Fibroblast of lung (primary cell): ENCODE measurements at regions not wholly inside any gene's neighbourhood (a gene's known extent, or its start where the extent isn't known, plus 50 kb on each side); places are given as distances from the start of the nearest gene placed in this dataset.

ENCODE experiments used
- DNase-seq, 2 donors: peaks; one replicate each; pipeline versions ENCODE4 v3.0.0 to v3.0.0-alpha.2; 2010; ENCODE audit warnings: low read depth in 2 of 2
- H2AFZ ChIP-seq: 2 replicates; pipeline ENCODE4 v1.5.1; 2012; ENCODE audit warnings: low read length, control low read depth, inconsistent platforms
- H3K27ac ChIP-seq: 2 replicates; pipeline ENCODE4 v1.5.1; 2011; ENCODE audit warnings: low read length, control low read depth; ENCODE audit not compliant: insufficient read depth
- H3K27me3 ChIP-seq: 2 replicates; pipeline ENCODE4 v1.5.1; 2011; ENCODE audit warnings: mild to moderate bottlenecking, low read length; ENCODE audit not compliant: control insufficient read depth, insufficient read depth
- H3K36me3 ChIP-seq: 2 replicates; pipeline ENCODE4 v1.5.1; 2011; ENCODE audit warnings: low read length; ENCODE audit not compliant: control insufficient read depth, insufficient read depth
- H3K4me1 ChIP-seq: 2 replicates; pipeline ENCODE4 v1.5.1; 2011; ENCODE audit warnings: low read length; ENCODE audit not compliant: control insufficient read depth, insufficient read depth; ENCODE audit errors: extremely low read depth
- H3K4me2 ChIP-seq: 2 replicates; pipeline ENCODE4 v1.5.1; 2011; ENCODE audit warnings: low read length, control low read depth; ENCODE audit not compliant: insufficient read depth; ENCODE audit errors: extremely low read depth
- H3K4me3 ChIP-seq, 4 experiments: fragments of 200-600 bp in 1 of 4; sonication (generic) in 1 of 4; replicated peaks in 1 of 4; 2 replicates each; pipeline ENCODE4 v1.5.1; 2011 to 2016; ENCODE audit warnings: low read length in 4 of 4, low read depth in 3 of 4, mild to moderate bottlenecking in 3 of 4, control low read depth in 2 of 4, inconsistent platforms in 1 of 4, mixed read lengths in 1 of 4; ENCODE audit not compliant: insufficient read depth in 1 of 4; ENCODE audit errors: control extremely low read depth in 1 of 4
- H3K79me2 ChIP-seq: 2 replicates; pipeline ENCODE4 v1.5.1; 2012; ENCODE audit warnings: mild to moderate bottlenecking, low read length, inconsistent platforms; ENCODE audit not compliant: control insufficient read depth, insufficient read depth
- H3K9ac ChIP-seq: 2 replicates; pipeline ENCODE4 v1.5.1; 2011; ENCODE audit warnings: mild to moderate bottlenecking, low read length, control low read depth; ENCODE audit not compliant: insufficient read depth
- H3K9me3 ChIP-seq: 2 replicates; pipeline ENCODE4 v1.5.1; 2012; ENCODE audit warnings: low read depth, low read length; ENCODE audit not compliant: control insufficient read depth, insufficient read depth
- H4K20me1 ChIP-seq: 2 replicates; pipeline ENCODE4 v1.5.1; 2011; ENCODE audit warnings: low read length; ENCODE audit not compliant: control insufficient read depth, insufficient read depth; ENCODE audit errors: extremely low read depth
- EZH2 ChIP-seq: IDR thresholded peaks from 2 replicates; pipeline ENCODE4 v1.5.1; 2012; ENCODE audit warnings: low read length, control low read depth, mild to moderate bottlenecking; ENCODE audit errors: missing control alignments
- TF ChIP-seq, protein P1 (sequence below), 2 donors: IDR thresholded peaks in 1 of 2; conservative IDR thresholded peaks in 1 of 2; 1 replicate in 1 of 2; 2 replicates in 1 of 2; pipeline ENCODE4 v1.5.1; 2011 to 2012; ENCODE audit warnings: low read length in 2 of 2, control low read depth in 1 of 2, inconsistent platforms in 1 of 2, low read depth in 1 of 2, mild to moderate bottlenecking in 1 of 2

DNA sequence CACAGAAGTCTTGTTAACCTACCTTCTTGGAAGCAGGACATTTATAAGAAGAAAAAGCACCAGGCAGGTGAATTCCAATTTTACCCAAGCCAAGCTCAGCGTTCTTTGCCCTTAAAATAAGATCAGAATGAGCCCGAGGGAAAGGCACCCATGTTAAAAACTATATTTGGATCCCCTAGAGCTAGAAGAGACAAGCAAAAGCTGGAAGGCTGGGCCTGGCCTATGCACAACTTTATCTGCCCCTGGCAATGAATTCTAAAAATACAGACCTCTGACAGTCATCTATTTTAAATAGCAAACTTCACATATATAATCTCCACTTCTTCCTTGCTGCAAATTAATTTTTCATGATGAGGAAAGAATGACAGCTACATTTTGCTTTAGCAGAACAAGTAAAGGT lies 180.9 kb downstream of the FGFR2 start:
- TF ChIP-seq, protein P1, sequence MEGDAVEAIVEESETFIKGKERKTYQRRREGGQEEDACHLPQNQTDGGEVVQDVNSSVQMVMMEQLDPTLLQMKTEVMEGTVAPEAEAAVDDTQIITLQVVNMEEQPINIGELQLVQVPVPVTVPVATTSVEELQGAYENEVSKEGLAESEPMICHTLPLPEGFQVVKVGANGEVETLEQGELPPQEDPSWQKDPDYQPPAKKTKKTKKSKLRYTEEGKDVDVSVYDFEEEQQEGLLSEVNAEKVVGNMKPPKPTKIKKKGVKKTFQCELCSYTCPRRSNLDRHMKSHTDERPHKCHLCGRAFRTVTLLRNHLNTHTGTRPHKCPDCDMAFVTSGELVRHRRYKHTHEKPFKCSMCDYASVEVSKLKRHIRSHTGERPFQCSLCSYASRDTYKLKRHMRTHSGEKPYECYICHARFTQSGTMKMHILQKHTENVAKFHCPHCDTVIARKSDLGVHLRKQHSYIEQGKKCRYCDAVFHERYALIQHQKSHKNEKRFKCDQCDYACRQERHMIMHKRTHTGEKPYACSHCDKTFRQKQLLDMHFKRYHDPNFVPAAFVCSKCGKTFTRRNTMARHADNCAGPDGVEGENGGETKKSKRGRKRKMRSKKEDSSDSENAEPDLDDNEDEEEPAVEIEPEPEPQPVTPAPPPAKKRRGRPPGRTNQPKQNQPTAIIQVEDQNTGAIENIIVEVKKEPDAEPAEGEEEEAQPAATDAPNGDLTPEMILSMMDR (conservative IDR thresholded peaks at IDR 0.05 in 1 of 2, IDR thresholded peaks at IDR 0.05 in 1 of 2; ENCODE audit: low read depth in 1 of 2, low read length in 2 of 2) = no peak
- no peak for TF ChIP-seq EZH2
- Histone ChIP-seq H3K27ac (no peak overlapping the region), H3K4me2 (no peak overlapping the region), H3K27me3 (no peaks in the 10 kb centered on the region), H3K4me1 (no peaks in the 10 kb centered on the region), H4K20me1 (no peaks in the 10 kb centered on the region), H2AFZ (no peak overlapping the region), H3K9me3 (no peaks in the 10 kb centered on the region), H3K79me2 (no peaks in the 10 kb centered on the region), H3K9ac (no peak overlapping the region), H3K4me3 (no peak overlapping the region), H3K36me3 (no peaks in the 10 kb centered on the region)
- DNase-seq = no peak

DNA sequence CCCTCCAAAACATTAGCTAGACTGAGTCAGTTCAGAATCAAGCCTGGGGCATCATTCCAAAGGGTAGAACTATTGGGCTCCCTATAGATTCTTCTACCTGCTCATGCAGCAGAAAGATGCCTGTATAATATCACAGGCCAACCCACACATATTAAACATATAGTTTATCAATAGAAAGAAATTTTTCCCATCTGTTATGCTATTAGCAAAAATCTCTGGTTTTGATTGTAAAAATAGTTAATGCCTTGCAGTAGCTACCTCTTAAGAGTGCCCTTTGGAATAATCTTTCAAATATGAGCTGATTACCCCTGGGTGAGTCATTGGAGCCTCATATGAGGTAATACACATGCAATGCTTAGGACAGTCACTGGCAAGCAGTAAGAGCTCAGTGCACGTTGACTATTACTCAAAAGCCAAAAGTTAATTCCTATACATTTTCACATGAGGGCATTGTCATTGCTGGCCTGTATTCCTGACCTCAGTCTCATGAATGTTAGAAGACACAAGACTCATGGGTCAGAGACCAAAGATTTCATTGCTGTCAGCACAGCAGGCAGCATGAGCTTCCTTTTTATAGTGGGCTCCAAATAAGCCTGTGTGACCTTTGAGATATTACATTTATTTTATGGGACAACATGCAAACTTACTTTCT lies 180.0 kb downstream of the FGFR2 start:
- no peaks in the 10 kb centered on the region for H3K36me3 ChIP-seq
- no peak overlapping the region for H2AFZ ChIP-seq
- peak; percentile 24 to 48 for DNase-seq
- H3K27ac ChIP-seq = no peak overlapping the region
- no peaks in the 10 kb centered on the region for H3K27me3 ChIP-seq
- H3K4me3 ChIP-seq = no peak overlapping the region
- no peaks in the 10 kb centered on the region for H3K4me1 ChIP-seq
- no peaks in the 10 kb centered on the region for H4K20me1 ChIP-seq
- no peak overlapping the region for H3K4me2 ChIP-seq
- H3K9ac ChIP-seq = no peak overlapping the region
- TF ChIP-seq, protein P1 (conservative IDR thresholded peaks at IDR 0.05 in 1 of 2, IDR thresholded peaks at IDR 0.05 in 1 of 2; ENCODE audit: low read depth in 1 of 2, low read length in 2 of 2) = no peak
- no peaks in the 10 kb centered on the region for H3K79me2 ChIP-seq
- no peaks in the 10 kb centered on the region for H3K9me3 ChIP-seq

DNA sequence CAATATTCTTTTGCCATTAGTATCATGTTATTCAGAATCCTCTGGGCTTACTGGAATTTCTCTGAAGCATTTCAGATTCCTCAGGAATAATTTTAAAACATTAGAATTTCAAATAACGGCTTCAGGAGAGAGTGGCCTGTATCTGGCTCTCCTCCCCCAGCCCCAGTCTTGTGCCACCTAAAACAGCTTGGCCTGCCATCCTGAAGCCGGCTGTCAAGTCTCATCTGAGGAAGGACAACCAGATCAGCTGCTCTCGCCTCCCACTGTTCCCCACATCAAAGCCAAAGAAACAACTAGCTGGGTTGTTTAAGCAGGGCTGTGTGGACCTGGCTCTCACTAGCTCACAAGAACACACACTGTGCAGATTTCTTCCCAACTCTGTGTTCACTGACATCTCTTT lies 178.2 kb downstream of the FGFR2 start:
- Histone ChIP-seq H3K4me2 (no peak overlapping the region), H4K20me1 (no peaks in the 10 kb centered on the region), H2AFZ (no peak overlapping the region), H3K9ac (no peak overlapping the region), H3K79me2 (no peaks in the 10 kb centered on the region), H3K36me3 (no peaks in the 10 kb centered on the region), H3K4me3 (no peak overlapping the region), H3K9me3 (no peaks in the 10 kb centered on the region), H3K27me3 (no peaks in the 10 kb centered on the region), H3K4me1 (no peaks in the 10 kb centered on the region), H3K27ac (no peak overlapping the region)
- TF ChIP-seq, protein P1 (conservative IDR thresholded peaks at IDR 0.05 in 1 of 2, IDR thresholded peaks at IDR 0.05 in 1 of 2; ENCODE audit: low read depth in 1 of 2, low read length in 2 of 2) = no peak
- TF ChIP-seq EZH2 = no peak
- no peak for DNase-seq
